CD14-positive monocyte (primary cell): ENCODE measurements at regions not wholly inside any gene's neighbourhood (a gene's known extent, or its start where the extent isn't known, plus 50 kb on each side); places are given as distances from the start of the nearest gene placed in this dataset. TPM values are rescaled to one million over a fixed set of nuclear protein-coding genes. Genes with fewer than 3 reads are reported as not detected.

Experiments
- DNase-seq, 3 donors: peaks; one replicate each; pipeline ENCODE4 v3.0.0-alpha.2; 2011 to 2022
- H2AFZ ChIP-seq: 2 replicates; pipeline ENCODE4 v1.6.0; 2012; ENCODE audit warnings: mild to moderate bottlenecking, low read depth, low read length, inconsistent platforms; ENCODE audit not compliant: insufficient read depth, poor library complexity, severe bottlenecking
- H3K27ac ChIP-seq, 2 donors: 1 replicate in 1 of 2; 2 replicates in 1 of 2; pipeline ENCODE4 v1.5.1; 2012 to 2013; ENCODE audit warnings: low read length in 2 of 2, control low read depth in 1 of 2, inconsistent platforms in 1 of 2, low read depth in 1 of 2, mild to moderate bottlenecking in 1 of 2
- H3K27me3 ChIP-seq, 2 donors: one replicate each; pipeline versions ENCODE4 v1.6.0 to v1.6.1; 2011 to 2013; ENCODE audit warnings: low read length in 2 of 2; ENCODE audit not compliant: control insufficient read depth in 2 of 2, insufficient read depth in 2 of 2
- H3K36me3 ChIP-seq, 2 donors: replicated peaks in 1 of 2; 1 replicate in 1 of 2; 2 replicates in 1 of 2; pipeline versions ENCODE4 v1.5.1 to v1.6.1; 2012 to 2013; ENCODE audit warnings: low read length in 2 of 2, control low read depth in 1 of 2, inconsistent platforms in 1 of 2, mild to moderate bottlenecking in 1 of 2; ENCODE audit not compliant: insufficient read depth in 2 of 2, control insufficient read depth in 1 of 2
- H3K4me1 ChIP-seq, 2 donors: 1 replicate in 1 of 2; 2 replicates in 1 of 2; pipeline versions ENCODE4 v1.5.1 to v1.6.1; 2012 to 2013; ENCODE audit warnings: low read length in 2 of 2, control low read depth in 1 of 2, inconsistent platforms in 1 of 2, mild to moderate bottlenecking in 1 of 2, moderate library complexity in 1 of 2; ENCODE audit not compliant: insufficient read depth in 2 of 2, control insufficient read depth in 1 of 2
- H3K4me2 ChIP-seq: replicated peaks from 2 replicates; pipeline ENCODE3; 2012; ENCODE audit warnings: low read length, moderate library complexity, mild to moderate bottlenecking; ENCODE audit not compliant: poor library complexity, severe bottlenecking; ENCODE audit errors: extremely low read depth
- H3K4me3 ChIP-seq, 3 experiments: fragments of 200-600 bp in 1 of 3; sonication (generic) in 1 of 3; replicated peaks in 1 of 3; 1 replicate in 2 of 3; 2 replicates in 1 of 3; pipeline ENCODE4 v1.5.1; 2011 to 2013; ENCODE audit warnings: low read length in 3 of 3, mild to moderate bottlenecking in 3 of 3, control low read depth in 2 of 3, low read depth in 2 of 3, inconsistent platforms in 1 of 3, moderate library complexity in 1 of 3
- H3K79me2 ChIP-seq: 2 replicates; pipeline ENCODE4 v1.6.0; 2012; ENCODE audit warnings: mild to moderate bottlenecking, control low read depth, inconsistent platforms, low read length, moderate library complexity; ENCODE audit not compliant: insufficient read depth
- H3K9ac ChIP-seq: 2 replicates; pipeline ENCODE4 v1.6.0; 2017; ENCODE audit warnings: low read length, mild to moderate bottlenecking; ENCODE audit not compliant: insufficient read depth, poor library complexity, severe bottlenecking
- H3K9me3 ChIP-seq, 2 donors: replicated peaks in 1 of 2; 1 replicate in 1 of 2; 2 replicates in 1 of 2; pipeline versions ENCODE4 v1.5.1 to v1.6.1; 2012 to 2013; ENCODE audit warnings: low read length in 2 of 2, control low read depth in 1 of 2; ENCODE audit not compliant: control insufficient read depth in 1 of 2, insufficient read depth in 1 of 2
- H4K20me1 ChIP-seq: 2 replicates; pipeline ENCODE4 v1.6.0; 2012; ENCODE audit warnings: mild to moderate bottlenecking, low read length, control low read depth, moderate library complexity; ENCODE audit not compliant: insufficient read depth
- H3K27ac Mint-ChIP-seq, 7 donors: one replicate each; pipeline ENCODE4 v1.8.0; 2020; ENCODE audit warnings: mild to moderate bottlenecking in 7 of 7, mixed read lengths in 7 of 7, moderate library complexity in 6 of 7, inconsistent platforms in 2 of 7
- H3K27me3 Mint-ChIP-seq, 3 donors: one replicate each; pipeline ENCODE4 v1.8.0; 2021 to 2022; ENCODE audit warnings: low read depth in 3 of 3, mild to moderate bottlenecking in 3 of 3, mixed read lengths in 3 of 3, moderate library complexity in 3 of 3, inconsistent platforms in 1 of 3
- H3K36me3 Mint-ChIP-seq, 2 donors: one replicate each; pipeline ENCODE4 v1.8.0; 2020; ENCODE audit warnings: mixed read lengths in 2 of 2, inconsistent platforms in 1 of 2, mild to moderate bottlenecking in 1 of 2
- H3K4me1 Mint-ChIP-seq: one replicate; pipeline ENCODE4 v1.8.0; 2020; ENCODE audit warnings: mild to moderate bottlenecking, mixed read lengths
- H3K4me3 Mint-ChIP-seq, 2 donors: one replicate each; pipeline ENCODE4 v1.8.0; 2020; ENCODE audit warnings: mild to moderate bottlenecking in 2 of 2, mixed read lengths in 2 of 2, moderate library complexity in 1 of 2
- H3K9me3 Mint-ChIP-seq, 7 donors: one replicate each; pipeline ENCODE4 v1.8.0; 2020 to 2022; ENCODE audit warnings: mixed read lengths in 7 of 7, mild to moderate bottlenecking in 6 of 7, moderate library complexity in 6 of 7, inconsistent platforms in 2 of 7
- CTCF ChIP-seq: fragments of 200-600 bp; IDR thresholded peaks from one replicate; pipeline ENCODE4 v1.8.0; 2022; ENCODE audit warnings: antibody characterized with exemption, mild to moderate bottlenecking
- WGBS: methylation state at CpG from one replicate; pipeline ENCODE4 v1.1.5; 2013; ENCODE audit warnings: missing lambda C conversion rate; ENCODE audit not compliant: insufficient coverage; 5-methylcytosine and 5-hydroxymethylcytosine counted together
- intact Hi-C, 2 donors: fragments of 100-400 bp; cut with micrococcal nuclease; formaldehyde crosslinking; loops; one replicate each; pipeline versions ENCODE4 v1.15.0 to v1.15.1; 2023
- small RNA-seq: library from RNA; depleted of rRNA; stranded (forward); fragments of <200 nt; gene quantifications from one replicate; pipeline ENCODE3, GENCODE V24; 2012; ENCODE audit warnings: low read depth; ENCODE audit not compliant: insufficient read length

GRCh38 chr2:14572633-14573032 is 59.9 kb upstream of the LRATD1 start:
- no peaks in the 10 kb centered on the region for H3K79me2 ChIP-seq
- no peaks in the 10 kb centered on the region for H4K20me1 ChIP-seq
- peaks cover 0 to 2% (median 0%) of the 10 kb centered on the region in 3 donors for H3K27me3 Mint-ChIP-seq
- H3K4me1 Mint-ChIP-seq, result no peaks in the 10 kb centered on the region
- no peaks in the 10 kb centered on the region for H3K27me3 ChIP-seq
- H3K9me3 ChIP-seq, result peaks cover 0 to 3% of the 10 kb centered on the region in 2 donors
- H3K27ac ChIP-seq, result no peak overlapping the region
- H3K9me3 Mint-ChIP-seq, result peaks cover 0 to 10% (median 3%) of the 10 kb centered on the region in 7 donors
- H3K27ac Mint-ChIP-seq, result no peak overlapping the region
- no peaks in the 10 kb centered on the region for H3K4me1 ChIP-seq
- no peak overlapping the region for H2AFZ ChIP-seq
- no peak overlapping the region for H3K4me3 ChIP-seq
- TF ChIP-seq CTCF, result no peak
- no peaks in the 10 kb centered on the region for H3K36me3 Mint-ChIP-seq
- H3K36me3 ChIP-seq, result no peaks in the 10 kb centered on the region
- intact Hi-C loops, result no loop called here
- H3K4me3 Mint-ChIP-seq, result no peak overlapping the region
- WGBS, result no CpG with 5 or more reads among the region's 2 CpGs
- DNase-seq, result no peak
- no peak overlapping the region for H3K4me2 ChIP-seq
- no peak overlapping the region for H3K9ac ChIP-seq

- Mint-ChIP-seq H3K27ac (no peak overlapping the region), H3K9me3 (peaks cover 0 to 7% (median 2%) of the 10 kb centered on the region in 7 donors), H3K4me3 (no peak overlapping the region), H3K27me3 (no peaks in the 10 kb centered on the region), H3K36me3 (no peaks in the 10 kb centered on the region), H3K4me1 (no peaks in the 10 kb centered on the region)
- WGBS, result 88% methylated on average over 3 of the region's 4 CpGs
- H4K20me1 ChIP-seq, result no peaks in the 10 kb centered on the region
- no peaks in the 10 kb centered on the region for H3K79me2 ChIP-seq
- no peak overlapping the region for H3K4me3 ChIP-seq
- H3K9ac ChIP-seq, result no peak overlapping the region
- intact Hi-C loops, result no loop called here
- no peak overlapping the region for H2AFZ ChIP-seq
- H3K9me3 ChIP-seq, result peaks cover 0 to 3% of the 10 kb centered on the region in 2 donors
- H3K4me1 ChIP-seq, result no peaks in the 10 kb centered on the region
- no peak for DNase-seq
- H3K27ac ChIP-seq, result no peak overlapping the region
- H3K36me3 ChIP-seq, result no peaks in the 10 kb centered on the region
- no peaks in the 10 kb centered on the region for H3K27me3 ChIP-seq
- no peak for TF ChIP-seq CTCF
- no peak overlapping the region for H3K4me2 ChIP-seq
These were observed 54.7 kb upstream of the LRATD1 start for GRCh38 chr2:14577843-14578242.

Small RNA genes in the stretch of these regions (small RNA-seq; reads per million reads assigned to genes)
- gene RF00017 (not detected), gene RNU6-1288P (not detected)
